ENCODE measurements at regions not wholly inside any gene's neighbourhood (a gene's known extent, or its start where the extent isn't known, plus 50 kb on each side); places are given as distances from the start of the nearest gene placed in this dataset.

DNA sequence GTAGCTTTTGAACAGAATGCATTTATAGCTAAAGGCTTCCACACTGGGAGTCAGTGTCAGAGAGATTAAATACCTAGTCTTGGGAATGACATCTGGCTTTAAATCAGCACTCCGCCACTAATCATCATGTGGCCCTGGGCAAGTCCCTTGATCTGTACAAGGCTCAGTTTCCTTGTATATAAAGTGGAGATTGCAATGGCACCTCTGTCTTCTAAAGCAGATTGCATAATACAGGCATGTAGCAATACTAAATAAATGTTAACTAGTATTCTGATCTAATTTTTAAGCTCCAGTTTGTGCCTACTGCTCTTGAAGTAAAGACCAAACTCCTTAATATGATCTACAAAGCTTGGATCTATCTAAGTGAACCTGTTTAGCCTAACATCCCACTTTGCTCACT is 249.4 kb downstream of the PLPP3 start:
- no peaks in the 10 kb centered on the region for H3K9me3 ChIP-seq
- TF ChIP-seq EP300 (IDR thresholded peaks at IDR 0.05), result no peak
- TF ChIP-seq POLR2A (IDR thresholded peaks at IDR 0.05), result no peak
- TF ChIP-seq, protein P1, sequence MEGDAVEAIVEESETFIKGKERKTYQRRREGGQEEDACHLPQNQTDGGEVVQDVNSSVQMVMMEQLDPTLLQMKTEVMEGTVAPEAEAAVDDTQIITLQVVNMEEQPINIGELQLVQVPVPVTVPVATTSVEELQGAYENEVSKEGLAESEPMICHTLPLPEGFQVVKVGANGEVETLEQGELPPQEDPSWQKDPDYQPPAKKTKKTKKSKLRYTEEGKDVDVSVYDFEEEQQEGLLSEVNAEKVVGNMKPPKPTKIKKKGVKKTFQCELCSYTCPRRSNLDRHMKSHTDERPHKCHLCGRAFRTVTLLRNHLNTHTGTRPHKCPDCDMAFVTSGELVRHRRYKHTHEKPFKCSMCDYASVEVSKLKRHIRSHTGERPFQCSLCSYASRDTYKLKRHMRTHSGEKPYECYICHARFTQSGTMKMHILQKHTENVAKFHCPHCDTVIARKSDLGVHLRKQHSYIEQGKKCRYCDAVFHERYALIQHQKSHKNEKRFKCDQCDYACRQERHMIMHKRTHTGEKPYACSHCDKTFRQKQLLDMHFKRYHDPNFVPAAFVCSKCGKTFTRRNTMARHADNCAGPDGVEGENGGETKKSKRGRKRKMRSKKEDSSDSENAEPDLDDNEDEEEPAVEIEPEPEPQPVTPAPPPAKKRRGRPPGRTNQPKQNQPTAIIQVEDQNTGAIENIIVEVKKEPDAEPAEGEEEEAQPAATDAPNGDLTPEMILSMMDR (IDR thresholded peaks at IDR 0.05), result no peak
- WGBS, 2 donors, result 88 to 95% methylated on average over 1 of the region's 1 CpG
- DNase-seq (ENCODE audit: low spot score in 2 of 2), result no peak
- H3K36me3 ChIP-seq, result no peaks in the 10 kb centered on the region
- no peaks in the 10 kb centered on the region for H3K27me3 ChIP-seq
- no peak overlapping the region for H3K4me3 ChIP-seq
- no peak overlapping the region for H3K27ac ChIP-seq
- H3K4me1 ChIP-seq, result peaks cover 0 to 15% (median 3%) of the 10 kb centered on the region in 4 donors

DNA sequence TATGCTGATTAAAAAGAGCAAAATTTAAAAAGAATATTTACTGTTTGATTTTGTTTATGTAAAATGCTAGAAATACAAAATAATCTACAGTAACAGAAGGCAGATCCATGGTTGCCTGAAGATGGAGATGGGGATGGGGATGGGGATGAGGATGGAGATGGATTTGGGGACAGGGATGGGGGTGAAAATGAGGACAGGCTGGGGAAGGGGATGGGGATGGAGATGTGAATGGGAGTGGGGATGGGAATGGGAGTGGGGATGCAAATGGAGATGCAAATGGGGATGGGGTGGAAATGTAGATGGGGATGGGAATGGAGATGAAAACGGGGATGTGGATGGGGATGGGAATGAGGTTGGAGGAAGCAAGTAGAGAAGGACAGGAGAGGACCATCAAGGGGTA is 252.2 kb downstream of the PLPP3 start:
- Histone ChIP-seq H3K4me3 (no peak overlapping the region), H3K27me3 (no peaks in the 10 kb centered on the region), H3K36me3 (no peaks in the 10 kb centered on the region), H3K9me3 (no peaks in the 10 kb centered on the region), H3K4me1 (peaks cover 0 to 15% (median 3%) of the 10 kb centered on the region in 4 donors), H3K27ac (no peak overlapping the region)
- WGBS, 2 donors, result 92 to 95% methylated on average over 1 of the region's 1 CpG
- TF ChIP-seq, protein P1 (IDR thresholded peaks at IDR 0.05), result no peak
- TF ChIP-seq EP300 (IDR thresholded peaks at IDR 0.05) (no peak), POLR2A (IDR thresholded peaks at IDR 0.05) (no peak)
- no peak for DNase-seq (ENCODE audit: low spot score in 2 of 2)

DNA sequence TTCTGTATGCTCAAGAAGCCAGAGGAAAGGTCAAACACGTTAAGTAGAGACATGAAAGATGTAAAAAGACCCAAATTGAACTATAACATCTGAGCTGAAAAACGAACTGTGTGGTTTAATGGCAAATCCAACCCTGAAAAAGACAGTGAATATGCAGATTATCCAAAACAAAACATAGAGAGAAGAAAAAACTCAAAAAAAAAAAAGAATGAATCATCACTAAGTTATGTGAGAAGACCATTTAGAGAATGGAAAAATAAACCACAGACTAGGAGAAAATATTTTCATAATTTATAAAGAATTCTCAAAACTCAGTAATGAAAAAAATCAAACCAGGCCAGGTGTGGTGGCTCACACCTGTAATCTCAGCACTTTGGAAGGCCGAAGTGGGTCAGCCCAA is 253.3 kb downstream of the PLPP3 start:
- no peak overlapping the region for H3K4me3 ChIP-seq
- no peaks in the 10 kb centered on the region for H3K36me3 ChIP-seq
- no peaks in the 10 kb centered on the region for H3K27me3 ChIP-seq
- no peaks in the 10 kb centered on the region for H3K9me3 ChIP-seq
- 41 to 49% methylated on average over 3 of the region's 3 CpGs for WGBS, 2 donors
- no peak for DNase-seq (ENCODE audit: low spot score in 2 of 2)
- no peak for TF ChIP-seq POLR2A (IDR thresholded peaks at IDR 0.05)
- H3K4me1 ChIP-seq, result peaks cover 0 to 15% (median 3%) of the 10 kb centered on the region in 4 donors
- H3K27ac ChIP-seq, result no peak overlapping the region

DNA sequence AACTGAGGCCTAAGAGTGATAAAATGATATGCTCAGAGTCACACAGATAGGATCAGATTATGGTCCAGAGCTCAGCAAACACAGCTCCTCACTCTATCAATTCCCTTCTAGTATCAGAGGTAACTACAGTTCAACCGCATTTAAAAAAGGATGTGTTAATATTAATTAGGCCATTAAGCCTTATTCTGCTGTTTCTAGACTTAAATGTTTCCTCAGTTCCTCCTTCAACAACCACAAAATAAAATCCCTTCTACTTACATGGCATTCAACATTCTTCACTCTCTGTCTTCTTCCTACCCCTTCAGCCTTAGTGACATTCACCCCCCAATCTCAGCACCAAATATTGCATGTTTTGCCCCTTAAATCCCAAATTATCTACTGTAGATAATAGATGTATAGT is 254.9 kb downstream of the PLPP3 start:
- WGBS, 2 donors, result 95 to 96% methylated on average over 1 of the region's 1 CpG

DNA sequence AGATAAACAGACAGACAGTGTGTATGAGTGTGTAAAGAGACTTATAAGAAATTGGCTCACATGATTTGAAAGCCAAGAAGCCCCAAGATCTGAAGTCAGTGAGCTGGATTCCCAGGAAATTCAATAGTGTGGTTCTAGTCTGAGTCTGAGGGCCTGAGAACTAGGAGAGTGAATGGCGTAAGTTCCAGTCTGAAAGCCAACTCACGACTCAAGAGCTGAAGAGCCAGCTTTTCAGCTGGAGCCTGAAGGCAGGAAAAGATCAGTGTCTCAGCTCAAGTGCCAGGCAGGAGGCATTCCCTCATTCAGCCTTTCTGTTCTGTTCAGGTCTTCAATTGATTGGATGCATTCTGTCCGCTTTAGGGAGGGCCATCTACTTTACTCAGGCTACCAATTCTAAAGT is 257.2 kb downstream of the PLPP3 start:
- Histone ChIP-seq H3K4me3 (no peak overlapping the region), H3K36me3 (no peaks in the 10 kb centered on the region), H3K4me1 (peaks cover 0 to 17% (median 3%) of the 10 kb centered on the region in 4 donors), H3K27me3 (no peaks in the 10 kb centered on the region), H3K9me3 (no peaks in the 10 kb centered on the region), H3K27ac (no peak overlapping the region)
- WGBS, 2 donors, result 80 to 85% methylated on average over 3 of the region's 3 CpGs
- TF ChIP-seq EP300 (IDR thresholded peaks at IDR 0.05) (no peak), POLR2A (IDR thresholded peaks at IDR 0.05) (no peak)
- TF ChIP-seq, protein P1 (IDR thresholded peaks at IDR 0.05), result no peak
- DNase-seq (ENCODE audit: low spot score in 2 of 2), result peak in 1 of 2 donors; percentile 12

More for the DNA sequence above, 254.9 kb downstream of the PLPP3 start:
- H3K27me3 ChIP-seq, result no peaks in the 10 kb centered on the region
- no peaks in the 10 kb centered on the region for H3K36me3 ChIP-seq
- TF ChIP-seq, protein P1 (IDR thresholded peaks at IDR 0.05), result no peak
- no peak for TF ChIP-seq EP300 (IDR thresholded peaks at IDR 0.05)
- TF ChIP-seq POLR2A (IDR thresholded peaks at IDR 0.05), result no peak
- peaks cover 0 to 17% (median 3%) of the 10 kb centered on the region in 4 donors for H3K4me1 ChIP-seq
- no peak overlapping the region for H3K4me3 ChIP-seq
- H3K9me3 ChIP-seq, result no peaks in the 10 kb centered on the region
- H3K27ac ChIP-seq, result no peak overlapping the region
- DNase-seq (ENCODE audit: low spot score in 2 of 2), result no peak

DNA sequence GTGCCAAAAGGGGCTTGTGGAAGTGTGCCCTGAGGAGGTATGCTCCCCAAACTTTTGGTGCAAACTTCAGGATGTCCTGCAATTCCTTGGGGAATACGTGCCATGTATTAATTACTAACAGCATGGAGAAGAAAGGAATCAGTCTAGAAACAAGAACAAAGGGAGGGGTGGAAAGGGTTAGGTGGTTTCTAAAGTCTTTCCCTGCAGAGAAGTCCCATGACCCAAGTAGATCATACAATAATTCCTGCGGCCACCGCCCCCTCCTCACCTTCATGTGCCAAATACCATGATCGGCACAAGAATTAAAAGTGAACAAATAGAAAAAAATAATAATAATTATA is 258.2 kb downstream of the PLPP3 start:
- no peak for TF ChIP-seq POLR2A (IDR thresholded peaks at IDR 0.05)
- no peak for TF ChIP-seq EP300 (IDR thresholded peaks at IDR 0.05)
- TF ChIP-seq, protein P1 (IDR thresholded peaks at IDR 0.05), result no peak
- Histone ChIP-seq H3K27me3 (no peaks in the 10 kb centered on the region), H3K4me1 (peaks cover 0 to 16% (median 3%) of the 10 kb centered on the region in 4 donors), H3K4me3 (no peak overlapping the region), H3K36me3 (no peaks in the 10 kb centered on the region), H3K27ac (no peak overlapping the region), H3K9me3 (no peaks in the 10 kb centered on the region)
- 57 to 70% methylated on average over 4 of the region's 4 CpGs for WGBS, 2 donors
- no peak for DNase-seq (ENCODE audit: low spot score in 2 of 2)

All from tibial nerve (tissue), 4 donors.